ENCODE measurements at regions not wholly inside any gene's neighbourhood (a gene's known extent, or its start where the extent isn't known, plus 50 kb on each side); places are given as distances from the start of the nearest gene placed in this dataset.

- ChIA-PET CTCF (ENCODE audit: low intra/inter-chr PET ratio, low total read pairs) (no interaction called here), POLR2A (no interaction called here)
- DNase-seq (ENCODE audit: low spot score) (no peak), FAIRE-seq (no peak), ATAC-seq (peak; percentile 42)
- TF ChIP-seq RAD21 (CRISPR knock-in tag; IDR thresholded peaks at IDR 0.05), result 0 out of 2 replicates have a peak, but pooled peaks have one; percentile 12
- TF ChIP-seq, protein P1, sequence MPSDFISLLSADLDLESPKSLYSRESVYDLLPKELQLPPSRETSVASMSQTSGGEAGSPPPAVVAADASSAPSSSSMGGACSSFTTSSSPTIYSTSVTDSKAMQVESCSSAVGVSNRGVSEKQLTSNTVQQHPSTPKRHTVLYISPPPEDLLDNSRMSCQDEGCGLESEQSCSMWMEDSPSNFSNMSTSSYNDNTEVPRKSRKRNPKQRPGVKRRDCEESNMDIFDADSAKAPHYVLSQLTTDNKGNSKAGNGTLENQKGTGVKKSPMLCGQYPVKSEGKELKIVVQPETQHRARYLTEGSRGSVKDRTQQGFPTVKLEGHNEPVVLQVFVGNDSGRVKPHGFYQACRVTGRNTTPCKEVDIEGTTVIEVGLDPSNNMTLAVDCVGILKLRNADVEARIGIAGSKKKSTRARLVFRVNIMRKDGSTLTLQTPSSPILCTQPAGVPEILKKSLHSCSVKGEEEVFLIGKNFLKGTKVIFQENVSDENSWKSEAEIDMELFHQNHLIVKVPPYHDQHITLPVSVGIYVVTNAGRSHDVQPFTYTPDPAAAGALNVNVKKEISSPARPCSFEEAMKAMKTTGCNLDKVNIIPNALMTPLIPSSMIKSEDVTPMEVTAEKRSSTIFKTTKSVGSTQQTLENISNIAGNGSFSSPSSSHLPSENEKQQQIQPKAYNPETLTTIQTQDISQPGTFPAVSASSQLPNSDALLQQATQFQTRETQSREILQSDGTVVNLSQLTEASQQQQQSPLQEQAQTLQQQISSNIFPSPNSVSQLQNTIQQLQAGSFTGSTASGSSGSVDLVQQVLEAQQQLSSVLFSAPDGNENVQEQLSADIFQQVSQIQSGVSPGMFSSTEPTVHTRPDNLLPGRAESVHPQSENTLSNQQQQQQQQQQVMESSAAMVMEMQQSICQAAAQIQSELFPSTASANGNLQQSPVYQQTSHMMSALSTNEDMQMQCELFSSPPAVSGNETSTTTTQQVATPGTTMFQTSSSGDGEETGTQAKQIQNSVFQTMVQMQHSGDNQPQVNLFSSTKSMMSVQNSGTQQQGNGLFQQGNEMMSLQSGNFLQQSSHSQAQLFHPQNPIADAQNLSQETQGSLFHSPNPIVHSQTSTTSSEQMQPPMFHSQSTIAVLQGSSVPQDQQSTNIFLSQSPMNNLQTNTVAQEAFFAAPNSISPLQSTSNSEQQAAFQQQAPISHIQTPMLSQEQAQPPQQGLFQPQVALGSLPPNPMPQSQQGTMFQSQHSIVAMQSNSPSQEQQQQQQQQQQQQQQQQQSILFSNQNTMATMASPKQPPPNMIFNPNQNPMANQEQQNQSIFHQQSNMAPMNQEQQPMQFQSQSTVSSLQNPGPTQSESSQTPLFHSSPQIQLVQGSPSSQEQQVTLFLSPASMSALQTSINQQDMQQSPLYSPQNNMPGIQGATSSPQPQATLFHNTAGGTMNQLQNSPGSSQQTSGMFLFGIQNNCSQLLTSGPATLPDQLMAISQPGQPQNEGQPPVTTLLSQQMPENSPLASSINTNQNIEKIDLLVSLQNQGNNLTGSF (CRISPR knock-in tag; IDR thresholded peaks at IDR 0.05), result no peak
- no peaks in the 10 kb centered on the region for H3K4me1 ChIP-seq (ENCODE audit: insufficient read depth, low read length)
- no TSS peak for BruUV-seq (replicated peaks)
- intact Hi-C loops (cut with micrococcal nuclease; ENCODE audit: unreplicated experiment), result loop anchor here (5.0 kb wide), 1 partner anchor 1614 kb away; the partner anchor contains the start of gene CFAP54
- no peak overlapping the region for H2AFZ ChIP-seq (ENCODE audit: low read length)
- 0% methylated on average over 1 of the region's 80 CpGs for WGBS (ENCODE audit: low lambda C conversion rate)
- no peaks in the 10 kb centered on the region for H3K36me3 ChIP-seq (replicated peaks in 1 of 2; ENCODE audit: control insufficient read depth in 1 of 2, insufficient read depth in 2 of 2, low read length in 2 of 2)
- H3K79me2 ChIP-seq (ENCODE audit: insufficient read depth, low read length), result no peaks in the 10 kb centered on the region
- H3K4me2 ChIP-seq (ENCODE audit: low read depth, low read length), result peak overlapping the region; percentile 58
- no peaks in the 10 kb centered on the region; the same call in 1 of the 2 replicates for H4K20me1 ChIP-seq (ENCODE audit: insufficient read depth, low read length)
- H3K27ac ChIP-seq (ENCODE audit: extremely low read length, insufficient read depth, low read length), result no peak overlapping the region
- H3K9ac ChIP-seq (ENCODE audit: insufficient read depth, low read depth, low read length), result no peak overlapping the region
- no peaks in the 10 kb centered on the region for H3K9me3 ChIP-seq (ENCODE audit: low read length)
- H3K4me3 ChIP-seq (replicated peaks in 1 of 3; ENCODE audit: insufficient read depth in 1 of 3, low read depth in 2 of 3, low read length in 3 of 3), result peak overlapping the region in 2 of 3 experiments; percentile 16 to 50; a peak in 2 of 6 replicates
- H3K27me3 ChIP-seq (ENCODE audit: control insufficient read depth in 1 of 2, insufficient read depth in 2 of 2, low read length in 2 of 2), result peaks cover 3 to 43% of the 10 kb centered on the region in 2 experiments
- in situ Hi-C loops (cut with HindIII; ENCODE audit: extremely low pct_ligation_motif_present, low pct_unique_long_range_greater_than_20kb), result no loop called here
Observed at GRCh38 chr12:94872971-94873733, 130.3 kb downstream of the NDUFA12 start.
